GM12878 (cell line): ENCODE measurements at regions not wholly inside any gene's neighbourhood (a gene's known extent, or its start where the extent isn't known, plus 50 kb on each side); places are given as distances from the start of the nearest gene placed in this dataset.

Experiments
- ATAC-seq: fragments of 200-7000 bp; cut with Tn5 transposase; 3 replicates; pipeline ENCODE4 v1.9.1; 2020; ENCODE audit warnings: mild to moderate bottlenecking, moderate library complexity
- BruUV-seq: library from RNA; stranded (reverse); fragments of 400-500 nt; replicated peaks from 2 replicates; lab custom pipeline; 2021; lab: Mats Ljungman, UMichigan
- CTCF ChIA-PET: fragments of 300-600 bp; sonication (Branson Sonifier 250); formaldehyde crosslinking; extraction: SDS; loops from one replicate; lab custom pipeline; 2021; ENCODE audit warnings: inconsistent platforms; lab: Yijun Ruan, JAX
- POLR2A ChIA-PET: fragments of 350-600 bp; formaldehyde crosslinking; extraction: SDS; loops from one replicate; lab custom pipeline; 2021; ENCODE audit warnings: inconsistent platforms; lab: Charles Lee
- RAD21 ChIA-PET: fragments of 300-600 bp; sonication (Branson Sonifier 250); formaldehyde crosslinking; loops from one replicate; lab custom pipeline; 2023; ENCODE audit warnings: antibody characterized with exemption; ENCODE audit not compliant: unreplicated experiment; lab: Charles Lee
- SMC1A ChIA-PET: fragments of 300-600 bp; sonication (Branson Sonifier 250); formaldehyde crosslinking; loops from one replicate; lab custom pipeline; 2023; ENCODE audit not compliant: unreplicated experiment, uncharacterized antibody; lab: Charles Lee
- DNase-seq: peaks from one replicate; pipeline ENCODE4 v3.0.0-alpha.2; 2011; ENCODE audit warnings: low read depth, low spot score
- FAIRE-seq: peaks from 3 replicates; lab custom pipeline; 2011; peaks lifted over from hg19 to GRCh38; lab: Jason Lieb, UNC
- H2AFZ ChIP-seq: 2 replicates; pipeline ENCODE4 v1.6.0; 2011; ENCODE audit warnings: low read depth, low read length, control low read depth; ENCODE audit not compliant: control insufficient read depth
- H3K27ac ChIP-seq: 2 replicates; pipeline ENCODE4 v1.5.1; 2011; ENCODE audit warnings: control low read depth; ENCODE audit not compliant: control insufficient read depth, insufficient read depth
- H3K27me3 ChIP-seq, 2 experiments: replicated peaks in 1 of 2; 2 replicates each; pipeline versions ENCODE4 v1.6.0 to v1.6.1; 2011; ENCODE audit warnings: low read length in 1 of 2; ENCODE audit not compliant: control insufficient read depth in 2 of 2, insufficient read depth in 2 of 2
- H3K36me3 ChIP-seq, 2 experiments: 2 replicates each; pipeline ENCODE4 v1.5.1; 2011; ENCODE audit warnings: low read length in 1 of 2; ENCODE audit not compliant: control insufficient read depth in 2 of 2, insufficient read depth in 2 of 2
- H3K4me1 ChIP-seq: 2 replicates; pipeline ENCODE4 v1.6.1; 2011; ENCODE audit warnings: mild to moderate bottlenecking, low read length, moderate library complexity, mixed read lengths; ENCODE audit not compliant: control insufficient read depth, insufficient read depth
- H3K4me2 ChIP-seq: 2 replicates; pipeline ENCODE4 v1.6.0; 2011; ENCODE audit warnings: control low read depth; ENCODE audit not compliant: control insufficient read depth, insufficient read depth
- H3K4me3 ChIP-seq: fragments of 200-600 bp; sonication (generic); 2 replicates; pipeline ENCODE4 v1.5.1; 2016
- H3K79me2 ChIP-seq: 2 replicates; pipeline ENCODE4 v1.6.0; 2011; ENCODE audit warnings: low read length; ENCODE audit not compliant: control insufficient read depth, insufficient read depth
- H3K9ac ChIP-seq: 2 replicates; pipeline ENCODE4 v1.8.0; 2011; ENCODE audit warnings: low read length, control low read depth, mixed read lengths; ENCODE audit not compliant: control insufficient read depth, insufficient read depth
- H3K9me3 ChIP-seq: replicated peaks from 3 replicates; pipeline ENCODE4 v1.5.1; 2011; ENCODE audit warnings: mild to moderate bottlenecking, low read length; ENCODE audit not compliant: control insufficient read depth, insufficient read depth
- H4K20me1 ChIP-seq: 2 replicates; pipeline ENCODE4 v1.6.0; 2011; ENCODE audit not compliant: control insufficient read depth, insufficient read depth
- ATF7 ChIP-seq: fragments of 450-650 bp; IDR thresholded peaks from 2 replicates; pipeline ENCODE4 v1.6.1; 2016; ENCODE audit warnings: low read depth, mild to moderate bottlenecking
- BHLHE40 ChIP-seq, 2 experiments: fragments of 450-650 bp in 1 of 2; IDR thresholded peaks; 2 replicates each; pipeline ENCODE4 v1.6.1; 2011 to 2017; ENCODE audit warnings: low read depth in 2 of 2, borderline replicate concordance in 1 of 2, improper control_type of control experiment in 1 of 2, low read length in 1 of 2, mild to moderate bottlenecking in 1 of 2
- BMI1 ChIP-seq: fragments of 450-650 bp; IDR thresholded peaks from 2 replicates; pipeline ENCODE4 v1.6.1; 2016; ENCODE audit warnings: mild to moderate bottlenecking, moderate library complexity, borderline replicate concordance
- CBX5 ChIP-seq: sonication (generic); IDR thresholded peaks from 2 replicates; pipeline ENCODE4 v1.6.1; 2016; ENCODE audit warnings: low read depth, moderate library complexity, mild to moderate bottlenecking, inconsistent platforms
- CHD2 ChIP-seq: IDR thresholded peaks from 2 replicates; pipeline ENCODE4 v1.6.1; 2011; ENCODE audit warnings: low read depth, low read length, improper control_type of control experiment, borderline replicate concordance
- CREB1 ChIP-seq: IDR thresholded peaks from 2 replicates; pipeline ENCODE4 v1.6.1; 2012; ENCODE audit warnings: low read depth, mild to moderate bottlenecking, inconsistent platforms
- E4F1 ChIP-seq: fragments of 450-650 bp; IDR thresholded peaks from 2 replicates; pipeline ENCODE4 v1.6.1; 2018; ENCODE audit warnings: borderline replicate concordance, mild to moderate bottlenecking; ENCODE audit not compliant: partially characterized antibody
- MTA3 ChIP-seq: IDR thresholded peaks from 2 replicates; pipeline ENCODE4 v1.6.1; 2012; ENCODE audit warnings: low read length, inconsistent platforms, borderline replicate concordance
- RCOR1 ChIP-seq: conservative IDR thresholded peaks from 2 replicates; pipeline ENCODE4 v1.6.1; 2012; ENCODE audit warnings: low read depth, low read length, improper control_type of control experiment
- SMAD5 ChIP-seq: IDR thresholded peaks from 2 replicates; pipeline ENCODE4 v1.6.1; 2016; ENCODE audit warnings: antibody characterized with exemption, low read depth
- SMC3 ChIP-seq: IDR thresholded peaks from 2 replicates; pipeline ENCODE4 v1.6.1; 2011; ENCODE audit warnings: low read length, improper control_type of control experiment, borderline replicate concordance
- WGBS: methylation state at CpG from one replicate; pipeline ENCODE4 v1.1.6; 2016; ENCODE audit warnings: low lambda C conversion rate; ENCODE audit not compliant: insufficient replicate concordance, insufficient coverage; ENCODE audit errors: missing lambda C conversion rate; 5-methylcytosine and 5-hydroxymethylcytosine counted together
- in situ Hi-C: fragments of 300-500 bp; cut with MboI; formaldehyde crosslinking; loops from 9 replicates; pipeline ENCODE4 v1.14.3; 2018; ENCODE audit warnings: mixed read lengths
- intact Hi-C: fragments of 100-400 bp; cut with micrococcal nuclease; formaldehyde crosslinking; loops from one replicate; pipeline ENCODE4 v1.14.2; 2022; ENCODE audit not compliant: unreplicated experiment
- TF ChIP-seq, protein P1 (sequence below): fragments of 450-650 bp; IDR thresholded peaks from 2 replicates; pipeline ENCODE4 v1.6.1; 2017; ENCODE audit warnings: mild to moderate bottlenecking
- TF ChIP-seq, protein P2 (sequence below): fragments of 450-650 bp; conservative IDR thresholded peaks from 2 replicates; pipeline ENCODE4 v1.6.1; 2017; ENCODE audit warnings: mild to moderate bottlenecking, moderate library complexity

DNA sequence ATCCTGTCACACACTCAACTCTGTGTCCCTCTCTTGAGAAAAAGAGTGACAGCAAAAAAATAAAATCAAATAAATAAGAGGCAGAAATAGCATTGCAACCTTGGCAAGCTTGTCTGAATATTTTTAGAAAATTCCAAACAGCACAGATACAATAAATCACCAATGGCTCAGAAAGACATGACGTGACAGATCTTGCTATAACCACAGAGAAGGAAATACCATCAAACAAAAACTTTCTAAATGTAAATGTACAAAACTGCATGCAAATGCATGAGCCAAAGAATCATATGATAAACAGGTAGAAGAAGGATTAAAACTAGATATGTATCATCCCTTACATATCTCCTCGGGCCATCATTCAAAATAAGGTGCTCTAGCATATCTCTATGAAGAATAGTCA is 549.2 kb upstream of the NOX3 start:
- intact Hi-C loops (no loop called here), in situ Hi-C loops (no loop called here)
- RAD21 ChIA-PET: no interaction called here
- no peaks in the 10 kb centered on the region for H3K79me2 ChIP-seq
- H3K27ac ChIP-seq: no peak overlapping the region
- H3K9me3 ChIP-seq: no peaks in the 10 kb centered on the region
- H2AFZ ChIP-seq: no peak overlapping the region
- 3% methylated on average over 2 of the region's 2 CpGs for WGBS
- H3K4me1 ChIP-seq: no peaks in the 10 kb centered on the region
- no peaks in the 10 kb centered on the region for H3K36me3 ChIP-seq
- POLR2A ChIA-PET: no interaction called here
- BruUV-seq: no TSS peak
- H4K20me1 ChIP-seq: no peaks in the 10 kb centered on the region
- CTCF ChIA-PET: no interaction called here
- FAIRE-seq (no peak), DNase-seq (no peak), ATAC-seq (no peak)
- H3K4me3 ChIP-seq: no peak overlapping the region
- SMC1A ChIA-PET: no interaction called here
- no peaks in the 10 kb centered on the region for H3K27me3 ChIP-seq
- no peak overlapping the region for H3K9ac ChIP-seq
- TF ChIP-seq SMC3 (no peak), CBX5 (no peak), CREB1 (no peak), SMAD5 (no peak), E4F1 (no peak), MTA3 (no peak), ATF7 (no peak)
- H3K4me2 ChIP-seq: no peak overlapping the region

GRCh38 chr6:155996151-155996550 is 540.5 kb upstream of the NOX3 start:
- H3K4me1 ChIP-seq: no peaks in the 10 kb centered on the region
- ATAC-seq: no peak
- no TSS peak for BruUV-seq
- SMC1A ChIA-PET: no interaction called here
- no peak overlapping the region for H3K4me2 ChIP-seq
- no peaks in the 10 kb centered on the region for H3K27me3 ChIP-seq
- H2AFZ ChIP-seq: no peak overlapping the region
- no peak overlapping the region for H3K27ac ChIP-seq
- CTCF ChIA-PET: no interaction called here
- RAD21 ChIA-PET: no interaction called here
- H3K9me3 ChIP-seq: no peaks in the 10 kb centered on the region
- in situ Hi-C loops (no loop called here), intact Hi-C loops (no loop called here)
- no peak overlapping the region for H3K4me3 ChIP-seq
- 21% methylated on average over 1 of the region's 1 CpG for whole genome bisulfite sequencing
- H4K20me1 ChIP-seq: no peaks in the 10 kb centered on the region
- no peak for FAIRE-seq
- no peaks in the 10 kb centered on the region for H3K79me2 ChIP-seq
- DNase-seq: no peak
- POLR2A ChIA-PET: no interaction called here
- no peak overlapping the region for H3K9ac ChIP-seq
- H3K36me3 ChIP-seq: no peaks in the 10 kb centered on the region
- TF ChIP-seq BMI1 (no peak), BHLHE40 (IDR thresholded peaks at IDR 0.05; ENCODE audit: borderline replicate concordance in 1 of 2, low read depth in 2 of 2, low read length in 1 of 2) (no peak), CHD2 (no peak), RCOR1 (no peak)
- TF ChIP-seq, protein P1, sequence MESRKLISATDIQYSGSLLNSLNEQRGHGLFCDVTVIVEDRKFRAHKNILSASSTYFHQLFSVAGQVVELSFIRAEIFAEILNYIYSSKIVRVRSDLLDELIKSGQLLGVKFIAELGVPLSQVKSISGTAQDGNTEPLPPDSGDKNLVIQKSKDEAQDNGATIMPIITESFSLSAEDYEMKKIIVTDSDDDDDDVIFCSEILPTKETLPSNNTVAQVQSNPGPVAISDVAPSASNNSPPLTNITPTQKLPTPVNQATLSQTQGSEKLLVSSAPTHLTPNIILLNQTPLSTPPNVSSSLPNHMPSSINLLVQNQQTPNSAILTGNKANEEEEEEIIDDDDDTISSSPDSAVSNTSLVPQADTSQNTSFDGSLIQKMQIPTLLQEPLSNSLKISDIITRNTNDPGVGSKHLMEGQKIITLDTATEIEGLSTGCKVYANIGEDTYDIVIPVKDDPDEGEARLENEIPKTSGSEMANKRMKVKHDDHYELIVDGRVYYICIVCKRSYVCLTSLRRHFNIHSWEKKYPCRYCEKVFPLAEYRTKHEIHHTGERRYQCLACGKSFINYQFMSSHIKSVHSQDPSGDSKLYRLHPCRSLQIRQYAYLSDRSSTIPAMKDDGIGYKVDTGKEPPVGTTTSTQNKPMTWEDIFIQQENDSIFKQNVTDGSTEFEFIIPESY: no peak
- TF ChIP-seq, protein P2, sequence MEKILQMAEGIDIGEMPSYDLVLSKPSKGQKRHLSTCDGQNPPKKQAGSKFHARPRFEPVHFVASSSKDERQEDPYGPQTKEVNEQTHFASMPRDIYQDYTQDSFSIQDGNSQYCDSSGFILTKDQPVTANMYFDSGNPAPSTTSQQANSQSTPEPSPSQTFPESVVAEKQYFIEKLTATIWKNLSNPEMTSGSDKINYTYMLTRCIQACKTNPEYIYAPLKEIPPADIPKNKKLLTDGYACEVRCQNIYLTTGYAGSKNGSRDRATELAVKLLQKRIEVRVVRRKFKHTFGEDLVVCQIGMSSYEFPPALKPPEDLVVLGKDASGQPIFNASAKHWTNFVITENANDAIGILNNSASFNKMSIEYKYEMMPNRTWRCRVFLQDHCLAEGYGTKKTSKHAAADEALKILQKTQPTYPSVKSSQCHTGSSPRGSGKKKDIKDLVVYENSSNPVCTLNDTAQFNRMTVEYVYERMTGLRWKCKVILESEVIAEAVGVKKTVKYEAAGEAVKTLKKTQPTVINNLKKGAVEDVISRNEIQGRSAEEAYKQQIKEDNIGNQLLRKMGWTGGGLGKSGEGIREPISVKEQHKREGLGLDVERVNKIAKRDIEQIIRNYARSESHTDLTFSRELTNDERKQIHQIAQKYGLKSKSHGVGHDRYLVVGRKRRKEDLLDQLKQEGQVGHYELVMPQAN: no peak
